Activated CD8-positive, alpha-beta T cell treated with anti-CD3 and anti-CD28 coated beads for 36 hours (primary cell): ENCODE measurements at regions not wholly inside any gene's neighbourhood (a gene's known extent, or its start where the extent isn't known, plus 50 kb on each side); places are given as distances from the start of the nearest gene placed in this dataset.

Source experiments
- ATAC-seq: fragments of 200-7000 bp; cut with Tn5 transposase; one replicate; pipeline ENCODE4 v1.10.0; 2021; ENCODE audit warnings: mild to moderate bottlenecking, moderate library complexity
- CTCF ChIA-PET: fragments of 350-600 bp; sonication (Branson Sonifier 250); formaldehyde crosslinking; loops from one replicate; lab custom pipeline; 2021; ENCODE audit warnings: antibody characterized with exemption; lab: Charles Lee
- POLR2A ChIA-PET: fragments of 350-600 bp; sonication (Branson Sonifier 250); formaldehyde crosslinking; loops from one replicate; lab custom pipeline; 2021; ENCODE audit warnings: antibody characterized with exemption; lab: Charles Lee
- DNase-seq: peaks from one replicate; pipeline ENCODE4 v3.0.0-alpha.2; 2020
- H3K27ac Mint-ChIP-seq: one replicate; pipeline ENCODE4 v1.8.0; 2021; ENCODE audit warnings: mild to moderate bottlenecking, mixed read lengths
- H3K27me3 Mint-ChIP-seq: one replicate; pipeline ENCODE4 v1.8.0; 2021; ENCODE audit warnings: mixed read lengths
- H3K36me3 Mint-ChIP-seq: one replicate; pipeline ENCODE4 v1.8.0; 2021; ENCODE audit warnings: low read depth, mixed read lengths
- H3K4me1 Mint-ChIP-seq: one replicate; pipeline ENCODE4 v1.8.0; 2021; ENCODE audit warnings: low read depth, mixed read lengths
- H3K4me3 Mint-ChIP-seq: one replicate; pipeline ENCODE4 v1.8.0; 2021; ENCODE audit warnings: mild to moderate bottlenecking, moderate library complexity, mixed read lengths
- H3K9me3 Mint-ChIP-seq: one replicate; pipeline ENCODE4 v1.8.0; 2021; ENCODE audit warnings: mixed read lengths
- intact Hi-C: fragments of 100-400 bp; cut with micrococcal nuclease; formaldehyde crosslinking; loops from one replicate; pipeline ENCODE4 v1.10.0; 2022
- TF ChIP-seq, protein P1 (sequence below): fragments of 200-600 bp; IDR thresholded peaks from one replicate; pipeline ENCODE4 v1.8.0; 2022; ENCODE audit warnings: antibody characterized with exemption, mild to moderate bottlenecking

DNA sequence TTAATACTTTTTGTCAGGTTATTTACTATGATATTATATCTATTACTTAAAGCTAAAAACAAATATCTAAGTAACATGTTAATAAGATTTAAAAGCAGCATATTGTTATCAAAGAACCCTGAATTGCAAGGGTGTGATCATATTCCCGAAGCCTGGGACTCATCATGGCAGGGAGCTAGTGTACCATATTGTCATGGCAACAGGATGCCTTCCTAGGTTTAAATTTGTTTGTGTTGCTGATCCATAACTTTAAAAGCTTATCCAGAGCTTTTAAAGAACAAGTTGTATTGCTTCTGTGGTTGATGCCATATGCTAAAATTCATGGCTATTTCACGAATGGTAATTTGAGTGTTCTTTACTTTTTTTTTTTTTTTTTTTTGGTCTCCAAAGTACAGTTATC, 500.5 kb downstream of the NAV3 start:
- intact Hi-C loops: no loop called here
- Mint-ChIP-seq H3K27ac (no peak overlapping the region), H3K36me3 (no peaks in the 10 kb centered on the region), H3K4me1 (no peaks in the 10 kb centered on the region), H3K9me3 (peaks cover under 1% of the 10 kb centered on the region), H3K4me3 (no peak overlapping the region), H3K27me3 (no peaks in the 10 kb centered on the region)
- ATAC-seq: no peak
- ChIA-PET POLR2A (no interaction called here), CTCF (no interaction called here)
- TF ChIP-seq, protein P1, sequence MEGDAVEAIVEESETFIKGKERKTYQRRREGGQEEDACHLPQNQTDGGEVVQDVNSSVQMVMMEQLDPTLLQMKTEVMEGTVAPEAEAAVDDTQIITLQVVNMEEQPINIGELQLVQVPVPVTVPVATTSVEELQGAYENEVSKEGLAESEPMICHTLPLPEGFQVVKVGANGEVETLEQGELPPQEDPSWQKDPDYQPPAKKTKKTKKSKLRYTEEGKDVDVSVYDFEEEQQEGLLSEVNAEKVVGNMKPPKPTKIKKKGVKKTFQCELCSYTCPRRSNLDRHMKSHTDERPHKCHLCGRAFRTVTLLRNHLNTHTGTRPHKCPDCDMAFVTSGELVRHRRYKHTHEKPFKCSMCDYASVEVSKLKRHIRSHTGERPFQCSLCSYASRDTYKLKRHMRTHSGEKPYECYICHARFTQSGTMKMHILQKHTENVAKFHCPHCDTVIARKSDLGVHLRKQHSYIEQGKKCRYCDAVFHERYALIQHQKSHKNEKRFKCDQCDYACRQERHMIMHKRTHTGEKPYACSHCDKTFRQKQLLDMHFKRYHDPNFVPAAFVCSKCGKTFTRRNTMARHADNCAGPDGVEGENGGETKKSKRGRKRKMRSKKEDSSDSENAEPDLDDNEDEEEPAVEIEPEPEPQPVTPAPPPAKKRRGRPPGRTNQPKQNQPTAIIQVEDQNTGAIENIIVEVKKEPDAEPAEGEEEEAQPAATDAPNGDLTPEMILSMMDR: no peak
- DNase-seq: no peak

DNA sequence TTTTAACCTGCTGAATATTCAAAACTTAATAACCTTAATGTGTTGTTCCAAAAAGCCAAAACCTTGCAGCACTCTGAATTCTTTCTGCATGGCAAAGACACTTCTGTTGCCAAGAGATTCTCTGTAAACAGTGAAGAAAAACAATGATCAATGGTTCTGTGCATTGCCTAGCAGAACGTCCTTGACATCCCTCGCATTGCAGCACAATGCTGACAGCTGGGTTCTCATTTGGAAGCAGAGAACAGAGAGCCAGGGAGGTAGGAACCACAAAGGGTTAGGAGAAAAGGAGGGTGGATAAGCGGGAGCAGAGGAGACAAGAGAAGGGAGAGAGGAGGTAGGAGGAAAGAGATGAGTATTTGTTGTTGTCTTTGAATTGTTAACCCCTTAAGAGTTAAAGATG, 501.1 kb downstream of the NAV3 start:
- Mint-ChIP-seq H3K36me3 (no peaks in the 10 kb centered on the region), H3K27ac (no peak overlapping the region)
- POLR2A ChIA-PET: no interaction called here

DNA sequence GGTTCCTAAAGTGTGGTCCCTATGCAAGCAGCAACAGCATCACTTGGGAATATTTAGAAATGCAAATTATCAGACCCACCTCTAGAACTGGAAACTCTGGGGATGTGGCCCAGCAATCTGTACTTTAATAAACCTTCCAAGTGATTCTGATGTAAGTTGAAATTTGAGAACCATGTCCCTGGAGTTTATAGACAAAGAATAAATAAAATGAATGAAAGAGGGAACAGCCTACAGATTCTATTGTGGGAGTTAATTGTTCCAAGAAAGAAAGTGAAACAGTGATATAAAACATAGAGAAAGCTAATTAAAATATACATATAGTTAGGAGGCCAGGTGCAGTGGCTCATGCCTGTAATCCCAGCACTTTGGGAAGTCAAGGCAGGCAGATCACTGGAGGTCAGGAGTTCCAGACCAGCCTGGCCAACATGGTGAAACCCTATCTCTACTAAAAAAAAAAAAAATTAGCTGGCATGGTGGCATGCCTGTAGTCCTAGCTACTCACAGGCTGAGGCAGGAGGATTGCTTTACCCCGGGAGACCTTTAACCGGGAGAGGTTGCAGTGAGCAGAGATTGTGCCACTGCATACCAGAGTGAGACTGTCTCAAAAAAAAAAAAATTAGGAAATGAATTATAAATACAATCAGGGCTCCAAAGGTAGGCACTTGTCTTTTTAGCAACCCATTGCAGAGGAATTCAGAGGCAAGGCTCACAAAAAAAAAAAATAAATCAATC, 507.5 kb downstream of the NAV3 start:
- Mint-ChIP-seq H3K4me1 (no peaks in the 10 kb centered on the region), H3K27me3 (no peaks in the 10 kb centered on the region), H3K4me3 (no peak overlapping the region), H3K9me3 (peaks cover 11% of the 10 kb centered on the region), H3K36me3 (no peaks in the 10 kb centered on the region), H3K27ac (no peak overlapping the region)
- ChIA-PET POLR2A (no interaction called here), CTCF (no interaction called here)
- TF ChIP-seq, protein P1: no peak
- ATAC-seq: no peak
- intact Hi-C loops: no loop called here
- no peak for DNase-seq

More for the DNA sequence above, 501.1 kb downstream of the NAV3 start:
- DNase-seq: no peak
- Mint-ChIP-seq H3K4me1 (no peaks in the 10 kb centered on the region), H3K4me3 (no peak overlapping the region), H3K27me3 (no peaks in the 10 kb centered on the region), H3K9me3 (peaks cover 5% of the 10 kb centered on the region)
- intact Hi-C loops: no loop called here
- ATAC-seq: no peak
- TF ChIP-seq, protein P1: no peak
- CTCF ChIA-PET: no interaction called here

DNA sequence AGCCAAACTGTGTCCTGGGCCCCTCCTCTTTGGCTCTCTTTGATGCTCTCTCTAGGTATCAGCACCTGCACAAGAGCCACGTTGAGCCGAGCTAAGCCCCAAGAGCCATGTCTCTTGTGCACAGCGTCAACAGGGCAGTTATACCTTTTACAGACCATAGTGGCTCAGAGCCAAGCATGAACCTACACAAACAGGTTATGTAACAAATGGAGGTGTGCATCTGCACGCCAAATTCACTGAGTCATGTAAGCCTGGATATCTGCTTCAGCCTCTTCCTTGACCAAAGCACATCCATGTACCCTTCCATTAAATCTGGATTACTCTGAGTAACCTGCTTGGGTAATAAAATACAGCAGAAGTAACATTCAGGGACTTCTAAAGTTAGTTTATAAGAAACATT, 509.7 kb downstream of the NAV3 start:
- TF ChIP-seq, protein P1: no peak
- Mint-ChIP-seq H3K27ac (no peak overlapping the region), H3K27me3 (no peaks in the 10 kb centered on the region), H3K36me3 (no peaks in the 10 kb centered on the region), H3K9me3 (peaks cover 18% of the 10 kb centered on the region), H3K4me1 (no peaks in the 10 kb centered on the region), H3K4me3 (no peak overlapping the region)
- ChIA-PET POLR2A (no interaction called here), CTCF (no interaction called here)
- intact Hi-C loops: no loop called here
- ATAC-seq (no peak), DNase-seq (no peak)

DNA sequence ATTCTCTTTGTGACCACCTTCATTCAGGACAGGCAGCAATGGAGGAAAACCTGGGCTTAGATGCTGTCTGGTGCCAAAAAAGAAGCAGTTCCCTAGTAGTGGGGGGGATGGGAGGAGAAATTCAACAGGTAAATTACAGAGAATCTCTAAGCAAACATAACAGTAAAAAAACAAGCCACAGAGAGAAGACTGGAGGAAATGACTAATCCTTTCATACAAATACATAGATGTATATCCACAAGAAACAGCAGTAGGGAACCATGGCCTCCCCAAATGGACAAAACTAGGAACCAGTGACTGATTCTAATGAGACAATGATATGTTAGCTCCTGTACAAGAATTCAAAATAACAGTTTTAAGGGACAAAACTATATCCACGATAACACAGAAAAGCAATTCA, 513.0 kb downstream of the NAV3 start:
- POLR2A ChIA-PET: no interaction called here
- DNase-seq (no peak), ATAC-seq (no peak)
- Mint-ChIP-seq H3K27me3 (no peaks in the 10 kb centered on the region), H3K9me3 (peaks cover 24% of the 10 kb centered on the region), H3K4me1 (no peaks in the 10 kb centered on the region), H3K27ac (no peak overlapping the region), H3K36me3 (no peaks in the 10 kb centered on the region), H3K4me3 (no peak overlapping the region)
- TF ChIP-seq, protein P1: no peak
- intact Hi-C loops: no loop called here
- CTCF ChIA-PET: no interaction called here
